Endothelial cell of hepatic sinusoid (primary cell): ENCODE measurements at regions not wholly inside any gene's neighbourhood (a gene's known extent, or its start where the extent isn't known, plus 50 kb on each side); places are given as distances from the start of the nearest gene placed in this dataset.
"Not testable (repeated sequence)": the region's sequence is repeated elsewhere in the genome, so short reads cannot be mapped to it uniquely, and the experiment has no call there.

Experiments used
- in situ Hi-C: cut with HindIII; loops from 2 replicates; pipeline ENCODE4 v1.10.0; 2017; ENCODE audit warnings: low sequenced_read_pairs

DNA sequence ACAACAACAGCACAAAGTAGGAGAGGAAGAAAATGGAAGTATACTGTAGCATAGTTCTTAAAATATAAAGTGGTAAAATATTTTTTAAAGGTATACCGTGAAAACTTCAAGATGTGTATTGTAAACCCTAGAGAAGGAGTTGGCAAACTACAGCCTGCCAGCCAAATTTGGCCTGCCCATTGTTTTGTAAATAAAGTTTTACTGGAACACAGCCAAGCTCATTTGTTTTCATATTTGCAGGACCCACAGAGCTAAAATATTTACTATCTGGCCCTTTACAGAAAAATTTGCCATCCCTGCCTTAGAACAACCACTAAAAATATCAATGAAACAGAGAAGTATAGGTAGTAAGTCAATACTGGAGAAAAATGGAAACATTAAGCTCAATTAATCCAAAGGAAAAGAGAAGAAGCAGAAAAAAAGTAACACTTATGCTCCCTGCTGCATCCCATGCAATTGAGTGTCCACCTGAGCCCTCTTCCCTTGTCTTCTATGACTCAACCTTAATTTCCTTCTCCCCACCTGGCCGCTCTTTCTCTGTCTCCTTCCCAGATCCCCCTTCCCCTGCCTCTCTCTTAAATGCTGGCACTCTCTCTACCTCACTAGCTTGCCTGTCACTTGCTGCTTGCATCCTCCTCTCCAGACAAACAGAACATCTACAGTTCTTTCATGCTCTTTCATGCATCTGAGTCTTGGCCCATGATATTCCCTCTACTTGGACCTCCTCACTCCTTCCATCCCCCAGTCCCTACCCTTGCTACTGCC is 50.6 kb upstream of the FER start:
- in situ Hi-C loops: no loop called here

DNA sequence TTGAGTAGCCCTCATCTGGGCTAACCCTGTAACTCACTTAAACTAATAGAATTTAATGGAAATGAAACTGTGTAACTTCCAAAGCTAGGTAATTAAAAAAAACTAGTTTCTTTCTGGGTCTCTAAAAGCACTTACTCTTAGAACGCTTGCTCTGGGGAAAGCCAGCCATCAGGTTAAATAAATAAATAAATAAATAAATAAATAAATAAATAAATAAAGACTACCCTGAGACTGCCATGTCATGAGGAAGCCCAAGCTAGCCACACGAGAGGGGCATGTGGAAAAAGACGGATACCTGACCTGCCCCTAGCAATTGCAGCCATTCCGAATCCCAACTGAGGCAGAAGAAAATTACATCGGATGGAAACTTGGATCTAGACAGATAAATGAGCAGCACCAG is 51.3 kb upstream of the FER start:
- in situ Hi-C loops: no loop called here

DNA sequence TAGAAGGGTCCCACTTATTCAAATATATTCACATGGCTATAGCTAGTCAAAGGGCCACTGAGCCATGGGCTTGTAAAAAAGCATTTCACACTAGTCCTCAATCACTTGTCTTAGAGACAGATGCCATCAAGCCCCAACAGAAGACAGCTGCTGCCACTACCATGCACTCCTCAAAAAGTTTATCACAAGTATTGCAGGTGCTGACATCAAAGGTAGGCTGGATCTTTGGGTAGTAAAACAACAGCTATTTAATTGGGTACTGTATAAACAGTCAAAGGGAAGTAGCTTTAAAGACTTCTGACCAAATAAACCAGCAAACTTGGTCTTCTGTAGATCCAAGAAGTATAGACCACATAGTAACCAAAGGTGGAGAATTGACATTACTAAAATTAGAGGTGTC is 59.2 kb upstream of the FER start:
- in situ Hi-C loops: no loop called here

DNA sequence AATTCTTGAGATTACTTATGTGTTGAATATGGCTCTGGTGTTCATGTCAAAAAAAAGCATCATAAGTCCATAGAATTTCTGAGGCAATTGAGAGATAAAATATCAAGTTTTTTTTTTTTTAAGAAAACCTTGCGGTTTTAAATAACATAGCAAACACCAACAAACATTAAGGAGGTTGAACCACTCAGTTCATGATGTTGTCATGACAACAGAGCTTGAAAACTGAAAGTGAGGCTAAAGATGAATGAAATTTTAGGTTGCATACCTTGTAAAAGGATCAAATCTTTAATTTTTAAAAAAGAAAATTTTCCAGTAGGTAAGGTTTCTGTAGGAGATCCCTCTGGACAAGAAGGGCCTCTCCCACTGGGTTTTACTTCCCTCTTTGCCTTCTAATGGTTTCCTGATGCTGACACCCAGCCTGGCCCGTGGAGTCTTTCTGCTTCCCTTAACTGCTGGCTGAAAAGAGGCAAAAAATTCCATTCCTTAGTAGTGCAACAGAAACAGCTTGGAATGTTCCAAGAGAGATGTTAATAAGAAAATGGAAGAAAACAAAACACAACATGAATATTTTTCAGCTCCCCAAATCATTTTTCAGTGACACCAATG is 60.0 kb upstream of the FER start:
- in situ Hi-C loops: no loop called here

DNA sequence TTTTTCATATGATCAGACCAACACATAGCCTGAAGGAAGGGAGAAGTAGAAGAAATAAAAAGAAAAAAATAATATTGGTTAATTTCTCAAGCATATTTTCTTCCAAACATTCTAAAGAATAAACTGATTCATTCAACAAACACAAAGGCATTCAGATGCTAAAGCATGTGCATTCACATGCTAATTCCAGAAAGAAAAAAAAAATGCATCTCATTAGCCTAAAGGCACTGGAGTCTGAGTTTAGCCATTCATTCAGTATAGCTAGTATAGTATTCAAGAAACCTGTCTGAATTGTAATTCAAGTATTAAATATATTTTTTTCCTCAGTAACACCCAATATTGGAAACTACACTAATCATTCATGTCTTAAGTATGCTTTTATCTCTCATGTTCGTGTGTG is 61.0 kb upstream of the FER start:
- in situ Hi-C loops: no loop called here

DNA sequence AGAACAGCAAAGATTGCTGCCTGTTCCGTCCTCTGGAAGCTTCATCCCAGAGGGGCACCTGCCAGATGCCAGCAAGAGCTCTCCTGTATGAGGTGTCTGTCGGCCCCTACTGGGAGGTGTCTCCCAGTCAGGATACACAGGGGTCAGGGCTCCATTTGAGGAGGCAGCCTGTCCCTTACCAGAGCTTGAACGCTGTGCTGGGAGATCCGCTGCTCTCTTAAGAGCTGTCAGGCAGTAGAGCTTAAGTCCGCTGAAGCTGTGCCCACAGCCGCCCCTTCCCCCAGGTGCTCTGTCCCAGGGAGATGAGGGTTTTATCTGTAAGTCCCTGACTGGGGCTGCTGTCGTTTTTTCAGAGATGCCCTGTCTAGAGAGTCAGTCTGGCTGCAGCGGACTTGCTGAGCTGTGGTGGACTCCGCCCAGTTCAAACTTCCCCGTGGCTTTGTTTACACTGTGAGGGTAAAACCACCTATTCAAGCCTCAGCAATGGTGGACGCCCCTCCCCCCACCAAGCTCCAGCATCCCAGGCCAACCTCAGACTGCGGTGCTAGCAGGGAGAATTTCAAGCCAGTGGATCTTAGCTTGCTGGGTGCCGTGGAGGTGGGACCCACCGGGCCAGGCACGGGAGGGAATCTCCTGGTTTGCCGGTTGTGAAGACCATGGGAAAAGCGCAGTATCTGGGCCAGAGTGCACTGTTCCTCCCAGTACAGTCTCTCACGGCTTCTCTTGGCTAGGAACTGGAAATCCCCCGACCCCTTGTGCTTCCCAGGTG is 62.1 kb upstream of the FER start:
- in situ Hi-C loops: not testable (repeated sequence)

DNA sequence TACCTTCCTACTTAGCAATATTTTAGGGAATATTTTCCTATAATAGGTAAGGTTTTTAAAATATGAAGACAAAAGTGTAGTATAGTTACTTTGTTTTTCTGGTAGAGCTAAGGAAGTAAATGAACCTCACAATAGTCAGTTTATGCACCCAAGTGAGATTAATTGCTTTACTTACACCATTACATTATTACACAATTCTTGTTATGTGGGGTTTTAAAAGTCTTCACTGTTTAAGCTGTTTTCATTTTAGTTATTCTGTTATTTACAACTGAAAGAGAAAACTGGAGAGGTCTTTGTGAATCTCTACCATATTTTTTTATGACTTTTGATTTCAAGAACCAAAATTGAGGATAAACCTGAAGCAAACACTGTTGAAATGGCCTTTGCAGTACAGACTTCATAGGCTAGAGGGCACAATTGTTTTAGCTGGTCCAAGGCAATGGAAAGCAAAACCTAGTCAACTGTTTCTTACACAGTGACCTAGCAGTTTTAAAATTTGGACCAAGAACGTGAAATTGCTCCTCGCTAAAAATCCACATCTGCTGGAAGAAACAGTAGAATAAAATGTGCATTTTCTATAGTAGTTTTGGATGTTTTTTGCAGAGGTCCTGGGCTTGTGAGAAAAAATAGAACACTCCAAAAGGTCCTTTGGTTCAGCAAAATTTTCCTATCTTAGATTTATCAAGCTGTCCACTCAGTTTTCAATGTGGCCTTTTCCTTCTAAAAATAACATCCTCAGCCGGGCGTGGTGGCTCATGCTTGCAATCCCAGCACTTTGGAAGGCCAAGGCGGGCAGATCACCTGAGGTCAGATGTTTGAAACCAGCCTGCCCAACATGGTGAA is 66.4 kb upstream of the FER start:
- in situ Hi-C loops: loop anchor here (5.0 kb wide), 1 partner anchor 49 kb away; no protein-coding TSS in a partner anchor

DNA sequence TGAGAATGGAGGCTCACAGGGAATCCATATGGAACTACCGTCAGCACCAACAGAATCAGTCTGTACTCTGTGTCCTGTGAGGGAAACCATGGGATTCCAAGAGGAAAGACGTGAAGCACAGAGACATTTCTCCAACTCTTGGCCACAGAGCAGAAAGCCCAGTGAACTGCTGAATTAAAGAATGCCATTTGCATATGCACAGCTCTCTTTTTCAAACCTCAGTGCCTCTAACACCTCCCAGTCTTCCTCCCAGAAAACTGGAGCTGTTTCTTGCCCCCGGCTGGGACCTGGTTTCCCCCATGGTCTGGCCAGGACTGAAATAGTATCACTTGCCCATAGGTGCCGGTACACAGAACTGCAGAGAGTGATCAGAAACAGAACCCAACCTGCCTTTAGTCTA is 69.6 kb upstream of the FER start:
- in situ Hi-C loops: no loop called here

DNA sequence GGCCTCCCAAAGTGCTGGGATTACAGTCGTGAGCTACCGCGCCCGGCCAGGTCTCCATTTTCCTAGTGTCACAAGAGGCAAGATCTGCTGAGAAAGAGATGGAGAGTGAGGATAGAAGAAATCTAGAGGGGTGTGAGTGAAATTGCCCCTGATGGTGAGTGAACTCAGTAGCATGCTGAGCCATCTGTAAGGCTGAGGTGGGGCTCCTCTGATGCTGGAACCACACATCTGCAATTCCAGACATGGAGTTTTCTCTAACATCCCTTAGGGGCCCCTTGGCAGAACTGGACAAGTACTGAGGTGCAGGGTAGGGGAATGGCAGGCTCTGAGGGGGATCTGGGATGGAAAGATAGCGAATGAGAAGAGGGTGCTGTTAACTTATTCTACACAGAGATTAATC is 72.0 kb upstream of the FER start:
- in situ Hi-C loops: no loop called here

DNA sequence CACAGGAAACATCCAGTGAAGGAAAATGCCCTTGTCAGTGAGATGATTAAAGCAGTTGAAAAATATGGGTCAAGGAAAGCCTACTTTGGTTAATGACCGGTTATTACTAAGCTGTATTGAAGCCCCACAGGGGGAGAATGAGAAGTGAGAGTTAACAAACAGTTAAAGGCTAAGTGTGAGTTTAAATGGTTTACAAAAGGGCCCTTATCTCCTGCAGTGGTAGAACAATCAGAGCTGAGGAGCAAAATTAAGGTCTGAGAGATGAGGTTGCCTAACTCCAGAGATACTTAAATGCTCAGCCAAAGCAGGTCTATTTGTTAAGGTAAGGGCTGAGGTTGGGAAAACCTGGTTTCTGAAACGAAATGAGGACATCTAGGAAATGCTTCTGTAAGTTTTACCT is 75.1 kb upstream of the FER start:
- in situ Hi-C loops: no loop called here

DNA sequence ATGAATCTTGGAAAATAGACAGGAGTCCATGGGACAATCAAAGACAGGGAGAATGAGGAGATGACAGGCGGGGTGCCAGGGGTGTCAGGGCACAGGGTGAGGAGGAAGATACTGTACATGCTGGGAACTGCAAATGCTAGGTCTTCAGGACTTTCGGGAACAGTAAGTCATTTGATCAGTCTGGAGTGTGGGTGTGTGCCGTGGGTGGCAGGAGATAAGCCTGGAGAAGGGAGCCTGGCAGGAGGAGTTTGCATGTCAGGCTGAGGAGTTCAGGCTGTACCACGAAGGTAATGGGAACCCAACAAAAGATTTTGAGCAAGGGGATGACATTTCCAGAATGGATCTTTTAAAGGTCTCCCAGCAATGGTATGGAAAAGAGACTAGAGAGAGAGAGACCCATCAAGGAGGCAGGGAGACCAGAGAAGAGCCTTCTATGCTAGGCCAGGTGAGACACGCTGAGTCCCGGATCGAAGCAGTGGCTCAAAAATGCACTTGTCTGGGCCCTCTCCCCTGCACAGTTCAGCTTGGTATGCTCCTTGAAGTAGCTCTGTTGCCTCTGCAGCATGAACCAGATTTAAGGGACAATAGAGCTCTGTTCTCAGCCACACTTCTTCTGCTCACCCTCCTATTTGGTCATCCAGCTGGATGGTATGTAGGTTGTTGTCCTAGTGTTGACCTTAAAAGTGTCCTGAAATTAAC is 77.0 kb upstream of the FER start:
- in situ Hi-C loops: no loop called here

DNA sequence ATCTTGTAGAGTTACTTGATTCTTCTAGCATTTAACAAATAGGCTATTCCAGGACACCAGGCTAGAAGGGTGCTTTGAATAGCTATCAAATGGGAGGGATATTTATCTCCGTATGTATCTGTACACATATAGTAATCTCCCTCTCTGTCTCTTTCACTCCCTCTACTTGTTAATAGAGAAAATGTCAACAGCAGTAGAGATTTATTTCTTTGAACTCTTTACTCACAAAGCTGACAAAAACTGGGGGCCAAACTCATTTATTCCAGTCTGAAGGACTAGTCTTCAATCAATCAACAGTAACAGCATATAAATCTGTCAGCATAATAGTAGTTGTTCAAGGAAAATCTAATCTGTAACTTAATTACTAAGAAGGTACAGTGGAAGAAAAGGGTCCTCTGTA is 78.2 kb upstream of the FER start:
- in situ Hi-C loops: no loop called here

DNA sequence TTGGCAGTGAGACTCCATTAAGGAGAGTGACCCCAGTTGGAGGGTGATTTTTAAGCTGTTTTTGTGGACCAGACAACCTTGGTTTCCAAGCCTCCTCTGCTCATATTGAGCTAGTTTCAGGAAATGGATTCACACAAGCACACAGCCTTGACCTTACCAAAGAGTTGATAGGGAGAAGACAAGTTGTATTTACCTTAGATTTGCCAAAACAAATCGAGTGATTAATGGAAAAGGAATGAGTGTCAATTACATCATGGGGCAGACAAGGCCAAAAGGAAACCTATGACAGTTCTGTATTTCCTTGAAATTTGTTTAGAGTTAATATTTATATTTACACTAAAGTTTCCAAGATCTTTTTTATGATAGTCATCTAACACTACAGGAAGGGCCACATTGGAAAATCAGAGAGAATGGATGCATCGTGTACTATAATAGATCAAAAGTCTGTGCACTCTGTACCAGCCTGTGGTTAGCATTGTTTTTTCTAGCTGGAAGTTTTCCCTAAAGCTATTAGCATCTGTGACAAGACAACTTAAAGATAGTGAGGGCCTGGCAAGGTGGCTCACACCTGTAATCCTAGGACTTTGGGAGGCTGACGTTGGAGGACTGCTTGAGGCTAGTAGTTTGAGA is 86.0 kb upstream of the FER start:
- in situ Hi-C loops: no loop called here

DNA sequence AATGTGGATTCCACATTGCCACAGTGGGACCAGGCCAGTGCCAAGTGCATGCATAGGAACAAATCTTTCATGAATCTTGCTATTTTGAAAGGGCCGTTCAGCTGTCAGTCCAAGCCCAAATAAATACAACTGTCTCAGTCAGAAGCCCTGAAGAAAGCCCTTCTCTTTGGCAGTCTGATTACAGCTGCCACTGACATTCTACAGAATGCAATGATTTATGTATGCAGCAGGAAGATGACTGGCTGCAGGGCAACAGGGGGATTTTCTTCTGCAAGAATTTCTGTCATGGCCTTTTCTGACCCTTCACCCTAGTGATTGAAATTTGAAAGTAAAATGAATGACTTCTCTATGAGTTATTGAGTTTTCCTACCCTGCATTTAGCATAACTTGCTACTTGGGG is 86.7 kb upstream of the FER start:
- in situ Hi-C loops: no loop called here

DNA sequence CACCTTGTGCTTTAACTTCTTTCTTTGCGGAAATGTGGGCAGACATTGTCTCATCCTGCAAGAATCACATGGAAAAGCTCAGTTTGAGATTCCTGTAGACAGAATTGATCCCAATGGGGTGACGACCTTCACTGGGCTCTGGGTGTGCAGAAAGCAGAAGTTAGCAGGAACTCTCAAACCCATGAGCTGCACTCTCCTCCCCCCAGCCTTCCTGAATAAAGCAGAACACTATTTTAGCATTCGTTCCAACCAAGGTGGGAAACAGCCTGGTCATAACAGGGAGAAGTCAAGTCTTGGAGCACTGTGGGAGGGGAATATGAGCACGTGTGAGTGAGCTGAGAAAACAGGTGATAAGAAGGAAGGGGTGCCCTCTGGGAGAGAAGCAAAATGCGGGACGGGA is 87.4 kb upstream of the FER start:
- in situ Hi-C loops: no loop called here

DNA sequence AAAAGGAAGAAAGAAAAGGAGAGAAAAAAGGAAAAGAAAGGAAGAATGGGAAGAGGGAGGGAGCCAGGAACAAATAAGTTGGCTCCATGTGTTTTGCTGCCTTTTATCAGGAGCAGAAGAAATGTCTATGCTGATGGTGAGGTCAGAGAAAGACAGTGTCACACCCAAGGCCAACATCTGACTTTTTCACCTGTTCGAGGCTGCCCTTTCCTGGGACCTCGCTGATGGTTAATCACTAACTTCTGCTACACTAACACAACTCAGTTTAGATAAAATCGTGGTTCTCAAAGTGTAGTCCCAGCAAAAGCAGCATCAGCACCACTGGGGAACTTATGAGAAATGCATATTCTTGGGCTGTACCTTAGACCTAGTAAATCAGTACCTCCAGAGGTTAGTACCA is 88.2 kb upstream of the FER start:
- in situ Hi-C loops: no loop called here

DNA sequence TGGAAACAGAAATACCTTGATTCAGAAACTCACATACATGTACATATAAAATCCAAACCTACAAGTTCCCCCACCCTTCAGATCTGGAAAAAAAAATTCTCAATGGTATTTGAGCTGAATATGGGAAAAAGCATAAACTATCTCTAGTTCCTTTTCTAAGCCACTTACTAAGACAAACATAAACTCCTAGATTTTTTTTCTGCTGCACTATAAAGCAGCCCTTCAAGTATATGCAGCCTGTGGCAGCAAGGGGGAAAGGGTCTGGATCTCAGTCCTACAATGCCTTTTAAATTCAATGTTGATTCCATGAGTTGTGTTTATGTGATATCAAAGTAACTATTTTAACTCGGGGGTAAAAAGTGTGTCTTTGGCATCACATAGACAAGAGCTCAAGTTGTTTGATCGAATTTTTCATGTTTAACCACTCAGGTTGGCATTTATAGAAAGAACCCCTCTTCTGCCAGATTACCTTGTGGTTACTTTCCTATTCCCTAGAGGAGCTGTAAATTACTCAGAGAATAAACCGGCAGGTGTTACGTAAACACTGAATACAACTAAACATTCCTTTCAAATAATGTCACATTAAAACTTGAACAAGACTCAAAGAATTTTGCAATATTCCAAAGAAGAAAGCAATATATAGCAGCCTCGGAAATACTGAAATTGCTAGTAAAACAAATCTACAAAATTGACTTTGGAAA is 91.8 kb upstream of the FER start:
- in situ Hi-C loops: no loop called here

DNA sequence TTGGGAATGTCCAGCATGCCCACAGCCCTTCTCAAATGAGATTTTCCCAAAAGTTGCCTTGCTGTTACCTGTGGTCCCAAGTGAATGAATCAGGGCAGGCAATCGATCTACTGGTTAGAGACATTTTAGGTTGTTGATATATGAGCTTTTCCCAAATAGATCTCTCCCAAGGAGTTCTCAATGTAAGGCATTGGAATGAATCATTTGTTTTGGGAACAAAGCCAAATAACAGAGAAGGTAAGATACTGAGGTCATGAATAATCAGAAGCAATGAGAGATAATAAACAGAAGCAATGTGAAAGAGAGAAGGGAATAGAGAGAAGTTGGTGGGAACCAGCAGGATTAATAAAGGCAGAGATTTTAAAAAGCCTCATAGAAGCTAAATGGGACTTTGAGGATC is 93.6 kb upstream of the FER start:
- in situ Hi-C loops: no loop called here

DNA sequence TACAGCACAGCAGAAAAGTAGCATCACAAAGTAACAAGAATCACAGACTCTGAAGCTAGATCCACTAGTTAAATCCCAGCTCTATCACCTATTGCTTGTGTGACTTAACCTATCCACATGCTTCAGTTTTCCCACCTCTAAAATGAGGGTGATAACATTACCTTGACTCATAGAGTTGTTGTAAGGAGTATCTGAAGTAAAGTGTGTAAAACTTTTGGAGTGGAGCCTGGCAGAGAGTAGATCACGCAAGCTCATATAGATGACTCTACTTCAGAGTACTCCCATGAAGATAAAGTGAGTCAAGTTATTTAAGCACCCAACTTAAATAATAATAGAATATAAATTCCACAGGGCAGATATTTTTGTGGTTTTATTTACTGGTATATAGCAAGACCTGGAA is 94.5 kb upstream of the FER start:
- in situ Hi-C loops: no loop called here

DNA sequence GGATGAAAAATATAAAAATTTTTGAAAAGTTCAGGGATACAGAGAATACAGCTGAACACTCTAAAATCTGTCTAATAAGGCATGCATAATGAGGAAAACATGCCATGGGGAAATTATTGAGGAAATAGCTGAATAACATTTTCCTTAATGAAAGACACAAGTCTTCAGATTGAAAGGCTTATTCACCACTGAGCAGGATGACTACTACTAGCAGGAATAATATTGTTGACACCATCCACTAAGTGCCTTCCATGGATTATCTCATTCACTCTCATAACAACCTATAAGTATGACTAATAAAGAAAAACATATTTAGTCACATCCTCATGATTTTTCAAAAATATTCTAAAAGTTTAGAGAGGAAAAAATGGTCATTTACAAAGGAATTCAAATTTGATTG is 96.7 kb upstream of the FER start:
- in situ Hi-C loops: no loop called here
